ENCODE measurements at regions not wholly inside any gene's neighbourhood (a gene's known extent, or its start where the extent isn't known, plus 50 kb on each side); places are given as distances from the start of the nearest gene placed in this dataset.
A peak's percentile ranks its signal among the peaks of the same experiment; 100 is the strongest.

DNA sequence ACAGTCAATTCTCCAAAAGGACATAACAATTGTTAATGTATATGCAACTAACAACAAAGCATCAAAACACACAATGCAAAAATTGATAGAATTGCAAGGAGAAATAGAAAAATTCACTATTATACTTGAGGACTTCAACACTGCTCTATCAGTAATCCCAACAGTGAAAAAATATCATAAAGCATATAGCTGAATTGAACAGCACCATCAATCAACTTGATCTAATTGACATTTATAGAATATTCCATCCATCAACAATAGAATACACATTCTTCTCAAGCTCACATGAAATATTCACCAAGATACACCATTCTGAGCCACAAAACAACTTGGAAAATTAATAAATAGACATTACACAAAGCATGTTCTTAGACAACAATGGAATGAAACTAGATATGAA is 60.1 kb upstream of the ASXL3 start:
- DNase-seq (ENCODE audit: low spot score), result no peak

DNA sequence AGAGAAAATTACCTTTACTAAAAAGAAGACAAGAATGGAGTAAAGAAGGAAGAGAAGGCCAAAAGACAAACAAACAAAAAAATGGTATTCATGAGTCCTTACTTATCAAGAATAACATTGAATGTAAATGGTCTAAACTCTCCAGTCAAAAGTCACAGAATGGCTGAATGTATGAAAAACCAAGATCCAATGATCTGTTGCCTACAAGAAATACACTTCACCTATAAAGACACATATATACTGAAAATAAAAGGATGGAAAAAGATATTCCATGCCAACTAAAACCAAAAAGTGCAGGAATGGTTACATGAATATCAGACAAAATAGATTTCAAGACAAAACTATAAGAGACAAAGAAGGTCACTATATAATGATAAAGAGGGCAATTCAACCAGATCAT is 65.0 kb upstream of the ASXL3 start:
- DNase-seq (ENCODE audit: low spot score), result no peak

- no peak for DNase-seq (ENCODE audit: low spot score)
Measured at GRCh38 chr18:33507019-33507418, 66.5 kb upstream of the CCDC178 start.

GRCh38 chr18:33505798-33506197 is 65.3 kb upstream of the CCDC178 start:
- no peak for DNase-seq (ENCODE audit: low spot score)

DNA sequence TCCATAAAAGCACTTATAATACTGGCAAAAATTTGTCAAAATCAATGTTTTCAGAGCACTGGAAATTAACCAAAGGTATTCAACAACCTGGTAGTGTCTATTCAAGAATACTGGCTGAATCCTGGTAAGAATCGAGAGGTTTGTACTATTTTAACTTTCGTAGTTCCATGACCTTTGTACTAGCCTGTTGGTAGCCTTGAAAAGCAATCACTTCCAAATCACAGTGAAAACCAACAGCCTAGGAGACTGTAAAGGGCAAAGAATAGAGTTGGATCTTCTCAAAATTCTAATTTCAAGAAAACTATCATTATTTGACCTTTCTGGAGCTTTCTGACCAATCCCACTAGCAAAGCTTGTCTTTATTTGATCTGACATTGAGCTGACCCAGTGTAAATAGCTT is 64.8 kb upstream of the CCDC178 start:
- no peak for DNase-seq (ENCODE audit: low spot score)

- peak; percentile 27 for DNase-seq (ENCODE audit: low spot score)
Measured at GRCh38 chr18:33495278-33495677, 54.8 kb upstream of the CCDC178 start.

Measured in COLO829 (cell line).